NCI-H1105 (cell line): ENCODE measurements at regions not wholly inside any gene's neighbourhood (a gene's known extent, or its start where the extent isn't known, plus 50 kb on each side); places are given as distances from the start of the nearest gene placed in this dataset.

Source experiments
- DNase-seq: peaks from one replicate; lab custom pipeline; 2025; lab: John Stamatoyannopoulos, UW

- DNase-seq: no peak
Observed at GRCh38 chr2:81706856-81707255, 1402.3 kb upstream of the LRRTM1 start.

- no peak for DNase-seq
Observed at GRCh38 chr2:81703831-81704230, 1399.3 kb upstream of the LRRTM1 start.

- DNase-seq: no peak
Observed at GRCh38 chr2:81692566-81692965, 1388.0 kb upstream of the LRRTM1 start.

- DNase-seq: no peak
Observed at GRCh38 chr2:81675641-81676040, 1371.1 kb upstream of the LRRTM1 start.

GRCh38 chr2:81672923-81673322, 1368.4 kb upstream of the LRRTM1 start:
- no peak for DNase-seq

- DNase-seq: no peak
Observed at GRCh38 chr2:81672516-81672915, 1368.0 kb upstream of the LRRTM1 start.

GRCh38 chr2:81670885-81671284, 1366.3 kb upstream of the LRRTM1 start:
- no peak for DNase-seq

GRCh38 chr2:81661081-81661480, 1356.5 kb upstream of the LRRTM1 start:
- no peak for DNase-seq

- no peak for DNase-seq
Observed at GRCh38 chr2:81658227-81658626, 1353.7 kb upstream of the LRRTM1 start.

GRCh38 chr2:81650048-81650971, 1345.8 kb upstream of the LRRTM1 start:
- DNase-seq: no peak

- DNase-seq: no peak
Observed at GRCh38 chr2:81648806-81649205, 1344.3 kb upstream of the LRRTM1 start.

GRCh38 chr2:81648370-81648769, 1343.8 kb upstream of the LRRTM1 start:
- no peak for DNase-seq

GRCh38 chr2:81647715-81648230, 1343.2 kb upstream of the LRRTM1 start:
- DNase-seq: no peak

- DNase-seq: no peak
Observed at GRCh38 chr2:81645745-81646301, 1341.3 kb upstream of the LRRTM1 start.

- no peak for DNase-seq
Observed at GRCh38 chr2:81644189-81644588, 1339.6 kb upstream of the LRRTM1 start.

GRCh38 chr2:81624825-81625224, 1320.3 kb upstream of the LRRTM1 start:
- no peak for DNase-seq

- DNase-seq: no peak
Observed at GRCh38 chr2:81600088-81600487, 1295.5 kb upstream of the LRRTM1 start.

- DNase-seq: no peak
Observed at GRCh38 chr2:81598453-81598852, 1293.9 kb upstream of the LRRTM1 start.

- DNase-seq: no peak
Observed at GRCh38 chr2:81589406-81589805, 1284.9 kb upstream of the LRRTM1 start.

- DNase-seq: no peak
Observed at GRCh38 chr2:81583311-81584108, 1279.0 kb upstream of the LRRTM1 start.

- DNase-seq: no peak
Observed at GRCh38 chr2:81576713-81577112, 1272.2 kb upstream of the LRRTM1 start.

- no peak for DNase-seq
Observed at GRCh38 chr2:81551040-81551634, 1246.6 kb upstream of the LRRTM1 start.
